ENCODE measurements at regions not wholly inside any gene's neighbourhood (a gene's known extent, or its start where the extent isn't known, plus 50 kb on each side); places are given as distances from the start of the nearest gene placed in this dataset.

DNA sequence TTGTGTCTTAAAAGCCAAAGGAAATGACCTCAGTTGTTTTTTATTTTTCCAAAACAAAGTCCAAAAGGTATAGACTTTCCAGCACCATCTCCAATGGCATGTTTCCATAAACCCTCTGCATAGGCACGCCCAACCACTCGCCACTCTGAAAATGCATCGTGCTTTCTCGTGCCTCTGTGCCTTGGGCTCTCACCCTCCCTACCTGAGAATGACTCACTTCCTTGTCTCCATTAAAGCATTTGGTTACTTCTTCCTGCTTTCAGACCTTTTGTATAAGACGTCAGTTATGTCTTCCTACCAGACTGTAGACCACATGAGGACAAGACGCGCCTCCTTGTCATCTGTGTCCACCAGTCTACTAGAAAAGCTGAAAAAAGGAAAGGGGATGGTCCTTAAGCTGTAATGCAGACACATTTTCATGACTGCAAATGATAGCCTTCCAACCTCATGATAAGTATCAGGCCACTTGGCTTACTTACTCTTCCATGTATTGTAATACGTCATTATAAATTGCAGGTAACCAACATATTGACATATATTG lies 61.2 kb upstream of the CDYL start:
- Histone ChIP-seq H3K27ac (no peak overlapping the region), H3K27me3 (no peaks in the 10 kb centered on the region), H3K9me3 (no peaks in the 10 kb centered on the region), H3K4me1 (no peaks in the 10 kb centered on the region), H3K36me3 (no peaks in the 10 kb centered on the region), H3K4me3 (no peak overlapping the region)
- DNase-seq (ENCODE audit: low spot score), result no peak
- TF ChIP-seq, protein P1, sequence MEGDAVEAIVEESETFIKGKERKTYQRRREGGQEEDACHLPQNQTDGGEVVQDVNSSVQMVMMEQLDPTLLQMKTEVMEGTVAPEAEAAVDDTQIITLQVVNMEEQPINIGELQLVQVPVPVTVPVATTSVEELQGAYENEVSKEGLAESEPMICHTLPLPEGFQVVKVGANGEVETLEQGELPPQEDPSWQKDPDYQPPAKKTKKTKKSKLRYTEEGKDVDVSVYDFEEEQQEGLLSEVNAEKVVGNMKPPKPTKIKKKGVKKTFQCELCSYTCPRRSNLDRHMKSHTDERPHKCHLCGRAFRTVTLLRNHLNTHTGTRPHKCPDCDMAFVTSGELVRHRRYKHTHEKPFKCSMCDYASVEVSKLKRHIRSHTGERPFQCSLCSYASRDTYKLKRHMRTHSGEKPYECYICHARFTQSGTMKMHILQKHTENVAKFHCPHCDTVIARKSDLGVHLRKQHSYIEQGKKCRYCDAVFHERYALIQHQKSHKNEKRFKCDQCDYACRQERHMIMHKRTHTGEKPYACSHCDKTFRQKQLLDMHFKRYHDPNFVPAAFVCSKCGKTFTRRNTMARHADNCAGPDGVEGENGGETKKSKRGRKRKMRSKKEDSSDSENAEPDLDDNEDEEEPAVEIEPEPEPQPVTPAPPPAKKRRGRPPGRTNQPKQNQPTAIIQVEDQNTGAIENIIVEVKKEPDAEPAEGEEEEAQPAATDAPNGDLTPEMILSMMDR (IDR thresholded peaks at IDR 0.05), result no peak

DNA sequence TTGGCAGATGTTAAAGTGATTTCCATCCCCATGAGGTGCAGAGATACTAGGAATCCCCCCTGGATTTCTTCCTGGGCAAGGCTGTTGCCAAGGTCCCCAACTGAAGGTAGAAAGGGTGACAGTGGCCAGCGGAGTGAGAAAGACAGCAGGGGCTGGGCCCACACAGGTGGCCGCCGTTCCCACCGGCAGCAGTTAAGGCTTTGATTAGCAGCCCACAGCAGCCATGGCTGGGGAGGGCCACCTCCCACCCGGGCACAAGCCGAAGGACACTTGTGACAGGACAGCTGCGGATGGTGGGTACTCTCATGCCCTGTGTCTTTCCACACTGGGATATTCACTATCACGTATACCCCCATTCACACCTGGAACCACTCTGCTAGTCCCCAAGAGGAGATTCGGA lies 63.9 kb upstream of the CDYL start:
- Histone ChIP-seq H3K27ac (no peak overlapping the region), H3K4me1 (no peaks in the 10 kb centered on the region), H3K27me3 (no peaks in the 10 kb centered on the region), H3K36me3 (no peaks in the 10 kb centered on the region), H3K4me3 (no peak overlapping the region), H3K9me3 (no peaks in the 10 kb centered on the region)
- TF ChIP-seq, protein P1 (IDR thresholded peaks at IDR 0.05), result no peak
- DNase-seq (ENCODE audit: low spot score), result no peak

DNA sequence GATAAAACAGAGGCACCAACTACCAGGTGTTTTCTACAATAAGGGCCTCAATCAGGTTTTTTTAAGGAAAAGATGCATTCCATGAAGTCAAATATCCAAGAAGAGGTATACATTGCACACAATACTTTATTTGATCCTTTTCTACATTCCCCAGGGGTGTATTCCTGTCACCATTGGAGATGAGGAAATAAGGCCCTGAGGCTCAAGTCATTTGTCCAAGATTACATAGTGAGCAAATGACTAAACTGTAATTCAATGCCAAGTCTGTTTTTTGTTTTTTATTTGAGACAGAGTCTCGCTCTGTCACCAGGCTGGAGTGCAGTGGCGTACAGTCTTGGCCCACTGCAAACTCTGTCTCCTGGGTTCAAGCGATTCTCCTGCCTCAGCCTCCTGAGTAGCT lies 69.2 kb upstream of the CDYL start:
- Histone ChIP-seq H3K36me3 (no peaks in the 10 kb centered on the region), H3K4me3 (no peak overlapping the region), H3K27me3 (no peaks in the 10 kb centered on the region), H3K4me1 (no peaks in the 10 kb centered on the region), H3K27ac (no peak overlapping the region), H3K9me3 (no peaks in the 10 kb centered on the region)
- DNase-seq (ENCODE audit: low spot score), result no peak
- TF ChIP-seq, protein P1 (IDR thresholded peaks at IDR 0.05), result no peak

DNA sequence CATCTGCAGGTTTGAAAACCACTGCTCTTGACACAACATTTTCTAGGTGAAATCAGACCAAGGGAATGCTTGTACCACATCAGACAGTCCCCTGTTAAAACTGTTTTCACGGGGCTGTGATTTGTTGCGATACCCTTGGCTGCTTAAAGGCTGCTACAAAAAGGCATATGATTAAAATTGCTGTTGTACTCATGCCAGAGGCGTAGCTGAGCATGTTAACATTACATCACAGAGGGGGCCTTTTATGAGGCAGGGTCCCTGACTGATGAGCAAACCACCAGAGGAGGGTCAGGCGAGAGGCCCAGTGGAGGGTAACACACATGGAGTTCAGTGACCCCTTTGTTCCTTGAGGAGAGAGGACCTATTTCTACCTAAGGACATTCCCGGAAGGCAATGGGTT lies 70.4 kb upstream of the CDYL start:
- H3K27ac ChIP-seq, result no peak overlapping the region
- DNase-seq (ENCODE audit: low spot score), result no peak
- H3K4me3 ChIP-seq, result no peak overlapping the region
- TF ChIP-seq, protein P1 (IDR thresholded peaks at IDR 0.05), result no peak
- no peaks in the 10 kb centered on the region for H3K4me1 ChIP-seq
- no peaks in the 10 kb centered on the region for H3K36me3 ChIP-seq
- no peaks in the 10 kb centered on the region for H3K9me3 ChIP-seq
- H3K27me3 ChIP-seq, result no peaks in the 10 kb centered on the region

DNA sequence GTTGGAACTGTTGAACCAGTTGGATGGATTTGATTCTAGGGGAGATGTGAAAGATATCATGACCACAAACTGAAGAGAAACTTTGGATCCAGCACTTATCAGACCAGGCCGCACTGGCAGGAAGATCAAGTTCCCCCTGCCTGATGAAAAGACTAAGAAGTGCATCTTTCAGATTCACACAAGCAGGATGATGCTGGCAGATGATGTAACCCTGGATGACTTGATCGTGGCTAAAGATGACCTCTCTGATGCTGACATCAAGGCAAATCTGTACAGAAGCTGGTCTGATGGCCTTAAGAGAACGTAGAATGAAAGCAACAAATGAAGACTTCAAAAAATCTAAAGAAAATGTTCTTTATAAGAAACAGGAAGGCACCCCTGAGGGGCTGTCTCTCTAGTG lies 72.8 kb upstream of the CDYL start:
- no peaks in the 10 kb centered on the region for H3K9me3 ChIP-seq
- TF ChIP-seq, protein P1 (IDR thresholded peaks at IDR 0.05), result no peak
- no peak overlapping the region for H3K27ac ChIP-seq
- H3K36me3 ChIP-seq, result no peaks in the 10 kb centered on the region
- no peak for DNase-seq (ENCODE audit: low spot score)
- no peak overlapping the region for H3K4me3 ChIP-seq
- no peaks in the 10 kb centered on the region for H3K4me1 ChIP-seq
- H3K27me3 ChIP-seq, result no peaks in the 10 kb centered on the region

DNA sequence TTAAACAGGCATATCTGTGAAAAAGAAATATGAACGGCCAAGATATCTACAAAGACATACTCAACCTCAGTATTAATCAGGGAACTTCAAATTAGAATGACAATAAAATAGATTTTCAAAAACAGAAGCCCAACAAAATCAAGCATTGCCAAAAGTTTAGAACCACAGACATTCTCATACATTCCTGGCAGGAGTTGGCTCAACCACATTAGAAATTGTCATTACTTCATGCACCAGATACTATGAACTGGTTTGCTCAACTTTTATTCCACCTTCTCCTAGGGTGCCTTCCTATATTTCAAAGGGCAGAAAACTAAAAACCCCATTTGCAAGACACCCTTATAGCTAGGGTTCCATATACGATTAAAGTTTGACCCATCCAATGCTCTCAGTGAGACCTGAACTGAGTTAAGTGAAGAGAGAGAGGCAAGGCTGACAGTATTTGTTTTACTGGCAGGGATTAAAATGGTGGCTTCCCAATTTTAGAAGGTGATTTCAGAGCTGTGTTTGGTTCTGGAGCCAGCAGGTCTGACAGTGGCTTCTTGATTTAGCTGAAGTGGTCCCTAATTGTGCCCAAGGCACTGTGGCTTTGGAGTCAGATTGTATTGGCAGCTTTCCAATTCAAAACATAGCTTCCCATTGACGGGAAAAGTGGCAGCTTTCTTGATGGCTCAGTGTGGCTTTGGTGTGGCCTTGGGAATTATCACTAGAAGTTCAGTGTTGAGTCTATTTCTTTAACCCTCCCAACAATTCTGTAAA lies 77.1 kb upstream of the CDYL start:
- no peaks in the 10 kb centered on the region for H3K4me1 ChIP-seq
- no peak for DNase-seq (ENCODE audit: low spot score)
- H3K9me3 ChIP-seq, result no peaks in the 10 kb centered on the region
- no peaks in the 10 kb centered on the region for H3K27me3 ChIP-seq
- no peak overlapping the region for H3K4me3 ChIP-seq
- no peaks in the 10 kb centered on the region for H3K36me3 ChIP-seq
- TF ChIP-seq, protein P1 (IDR thresholded peaks at IDR 0.05), result no peak
- H3K27ac ChIP-seq, result no peak overlapping the region

Measured in right atrium auricular region (tissue), 2 donors.